HG02588 (cell line): ENCODE measurements at regions not wholly inside any gene's neighbourhood (a gene's known extent, or its start where the extent isn't known, plus 50 kb on each side); places are given as distances from the start of the nearest gene placed in this dataset.
"Not testable (repeated sequence)": the region's sequence is repeated elsewhere in the genome, so short reads cannot be mapped to it uniquely, and the experiment has no call there.

ENCODE experiments used
- ATAC-seq: cut with Tn5 transposase; IDR thresholded peaks from one replicate; pipeline ENCODE4 v1.9.1; 2021; ENCODE audit warnings: mild to moderate bottlenecking, moderate library complexity; ENCODE audit not compliant: unreplicated experiment

- ATAC-seq: no peak
Measured at GRCh38 chr18:73045037-73045436, 177.2 kb upstream of the NETO1 start.

- ATAC-seq: no peak
Measured at GRCh38 chr18:73043611-73044010, 175.8 kb upstream of the NETO1 start.

- no peak for ATAC-seq
Measured at GRCh38 chr18:73043211-73043610, 175.4 kb upstream of the NETO1 start.

- no peak for ATAC-seq
Measured at GRCh38 chr18:73040247-73040646, 172.5 kb upstream of the NETO1 start.

- no peak for ATAC-seq
Measured at GRCh38 chr18:73038336-73038735, 170.5 kb upstream of the NETO1 start.

- ATAC-seq: no peak
Measured at GRCh38 chr18:73023975-73024374, 156.2 kb upstream of the NETO1 start.

GRCh38 chr18:73009691-73010090 lies 141.9 kb upstream of the NETO1 start:
- ATAC-seq: no peak

GRCh38 chr18:73007915-73008308 lies 140.1 kb upstream of the NETO1 start:
- no peak for ATAC-seq

- no peak for ATAC-seq
Measured at GRCh38 chr18:73007195-73007914, 139.6 kb upstream of the NETO1 start.

GRCh38 chr18:73006331-73006730 lies 138.5 kb upstream of the NETO1 start:
- ATAC-seq: no peak

- no peak for ATAC-seq
Measured at GRCh38 chr18:73004260-73004659, 136.5 kb upstream of the NETO1 start.

GRCh38 chr18:72999971-73000607 lies 132.3 kb upstream of the NETO1 start:
- no peak for ATAC-seq

GRCh38 chr18:72995558-72995957 lies 127.8 kb upstream of the NETO1 start:
- ATAC-seq: no peak

- no peak for ATAC-seq
Measured at GRCh38 chr18:72993250-72993649, 125.5 kb upstream of the NETO1 start.

- ATAC-seq: no peak
Measured at GRCh38 chr18:72991379-72991778, 123.6 kb upstream of the NETO1 start.

GRCh38 chr18:72987570-72987969 lies 119.8 kb upstream of the NETO1 start:
- not testable (repeated sequence) for ATAC-seq

- ATAC-seq: no peak
Measured at GRCh38 chr18:72986103-72986502, 118.3 kb upstream of the NETO1 start.

GRCh38 chr18:72985686-72986085 lies 117.9 kb upstream of the NETO1 start:
- ATAC-seq: no peak

GRCh38 chr18:72984290-72984689 lies 116.5 kb upstream of the NETO1 start:
- no peak for ATAC-seq

- ATAC-seq: no peak
Measured at GRCh38 chr18:72973841-72974240, 106.1 kb upstream of the NETO1 start.

GRCh38 chr18:72965616-72966015 lies 97.8 kb upstream of the NETO1 start:
- ATAC-seq: no peak

- not testable (repeated sequence) for ATAC-seq
Measured at GRCh38 chr18:72958195-72958594, 90.4 kb upstream of the NETO1 start.

- ATAC-seq: no peak
Measured at GRCh38 chr18:72948439-72948838, 80.7 kb upstream of the NETO1 start.
